ENCODE measurements at regions not wholly inside any gene's neighbourhood (a gene's known extent, or its start where the extent isn't known, plus 50 kb on each side); places are given as distances from the start of the nearest gene placed in this dataset.

- intact Hi-C loops (cut with DNase I) = no loop called here
- Histone ChIP-seq H3K36me3 (replicated peaks in 1 of 2) (no peaks in the 10 kb centered on the region), H3K27me3 (no peaks in the 10 kb centered on the region), H3K4me3 (no peak overlapping the region), H3K9me3 (replicated peaks in 1 of 3) (no peaks in the 10 kb centered on the region), H3K27ac (no peak overlapping the region), H3K4me1 (replicated peaks in 1 of 2) (no peaks in the 10 kb centered on the region)
- DNase-seq = no peak
- TF ChIP-seq CTCF (IDR thresholded peaks at IDR 0.05) (no peak), POLR2A (IDR thresholded peaks at IDR 0.05) (no peak)
- WGBS, 4 donors = 79 to 87% (median 82%) methylated on average over 9 of the region's 9 CpGs
Observed at GRCh38 chr15:46773016-46773415, 944.3 kb upstream of the SEMA6D start.

GRCh38 chr15:46778876-46779275 is 938.4 kb upstream of the SEMA6D start:
- 81 to 90% (median 84%) methylated on average over 5 of the region's 5 CpGs for WGBS, 4 donors
- H3K27ac ChIP-seq = no peak overlapping the region
- no peaks in the 10 kb centered on the region for H3K4me1 ChIP-seq (replicated peaks in 1 of 2)
- TF ChIP-seq POLR2A (IDR thresholded peaks at IDR 0.05) = no peak
- no peak for TF ChIP-seq CTCF (IDR thresholded peaks at IDR 0.05)
- H3K9me3 ChIP-seq (replicated peaks in 1 of 3) = no peaks in the 10 kb centered on the region
- no peak overlapping the region for H3K4me3 ChIP-seq
- H3K36me3 ChIP-seq (replicated peaks in 1 of 2) = no peaks in the 10 kb centered on the region
- intact Hi-C loops (cut with DNase I) = no loop called here
- no peaks in the 10 kb centered on the region for H3K27me3 ChIP-seq
- DNase-seq = no peak

DNA sequence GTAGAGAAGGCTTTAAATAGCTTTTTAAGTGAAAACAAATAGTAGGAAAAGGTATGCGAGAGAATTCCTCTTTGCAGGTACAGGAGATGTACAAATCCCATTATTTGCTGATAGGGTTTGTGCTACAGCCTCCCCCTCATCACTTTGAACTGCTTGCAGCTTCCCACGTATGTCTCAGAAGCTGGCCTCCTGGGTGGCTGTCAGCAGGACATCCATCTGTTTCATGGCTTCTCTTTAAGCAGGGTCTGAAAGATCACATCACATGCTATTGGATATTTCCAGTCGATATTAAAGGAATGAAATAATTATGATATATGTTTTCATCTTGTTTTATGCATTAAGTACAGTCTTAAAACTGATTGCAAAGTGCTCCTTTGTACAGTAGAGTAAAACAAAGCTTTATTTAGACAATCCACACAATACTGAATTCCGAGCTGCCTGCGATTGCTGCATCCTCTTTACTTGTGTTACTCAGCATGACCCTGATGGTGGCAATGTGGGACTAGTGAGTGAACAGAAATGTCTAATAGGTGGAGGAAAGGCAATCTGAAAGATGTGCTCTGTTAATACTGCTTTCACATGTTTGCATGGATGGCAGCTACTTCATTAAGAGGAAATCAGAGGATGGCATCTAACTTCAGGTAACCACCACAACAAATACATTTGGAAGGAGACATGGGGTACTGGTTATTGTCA is 930.6 kb upstream of the SEMA6D start:
- Histone ChIP-seq H3K36me3 (replicated peaks in 1 of 2) (no peaks in the 10 kb centered on the region), H3K4me1 (replicated peaks in 1 of 2) (no peaks in the 10 kb centered on the region), H3K27ac (no peak overlapping the region), H3K9me3 (replicated peaks in 1 of 3) (no peaks in the 10 kb centered on the region), H3K27me3 (no peaks in the 10 kb centered on the region), H3K4me3 (no peak overlapping the region)
- no peak for TF ChIP-seq POLR2A (IDR thresholded peaks at IDR 0.05)
- TF ChIP-seq CTCF (IDR thresholded peaks at IDR 0.05) = no peak
- intact Hi-C loops (cut with DNase I) = no loop called here
- DNase-seq = peak in 1 of 7 donors; percentile 54
- WGBS, 4 donors = 46 to 61% (median 51%) methylated on average over 5 of the region's 5 CpGs

- H3K4me3 ChIP-seq = no peak overlapping the region
- H3K4me1 ChIP-seq (replicated peaks in 1 of 2) = no peaks in the 10 kb centered on the region
- no peaks in the 10 kb centered on the region for H3K9me3 ChIP-seq (replicated peaks in 1 of 3)
- H3K27ac ChIP-seq = no peak overlapping the region
- no peak for TF ChIP-seq POLR2A (IDR thresholded peaks at IDR 0.05)
- no peak for TF ChIP-seq CTCF (IDR thresholded peaks at IDR 0.05)
- DNase-seq = no peak
- 83 to 88% (median 85%) methylated on average over 3 of the region's 3 CpGs for WGBS, 4 donors
- no peaks in the 10 kb centered on the region for H3K27me3 ChIP-seq
- intact Hi-C loops (cut with DNase I) = no loop called here
- no peaks in the 10 kb centered on the region for H3K36me3 ChIP-seq (replicated peaks in 1 of 2)
Observed at GRCh38 chr15:46795685-46796084, 921.6 kb upstream of the SEMA6D start.

All from adrenal gland (tissue), 9 donors.